Mucosa of rectum (tissue), 2 donors: ENCODE measurements at regions not wholly inside any gene's neighbourhood (a gene's known extent, or its start where the extent isn't known, plus 50 kb on each side); places are given as distances from the start of the nearest gene placed in this dataset.
"Not testable (repeated sequence)": the region's sequence is repeated elsewhere in the genome, so short reads cannot be mapped to it uniquely, and the experiment has no call there.

Experiments used
- H3K27ac ChIP-seq, 2 donors: one replicate each; pipeline ENCODE4 v1.7.0; 2013; ENCODE audit warnings: inconsistent platforms in 2 of 2, low read depth in 2 of 2, low read length in 2 of 2
- H3K27me3 ChIP-seq, 2 donors: one replicate each; pipeline ENCODE4 v1.7.0; 2013; ENCODE audit warnings: low read length in 2 of 2; ENCODE audit not compliant: control insufficient read depth in 2 of 2, insufficient read depth in 2 of 2
- H3K36me3 ChIP-seq, 2 donors: one replicate each; pipeline ENCODE4 v1.7.0; 2013; ENCODE audit warnings: low read length in 2 of 2; ENCODE audit not compliant: control insufficient read depth in 2 of 2, insufficient read depth in 2 of 2
- H3K4me1 ChIP-seq, 2 donors: one replicate each; pipeline ENCODE4 v1.7.0; 2013; ENCODE audit warnings: low read length in 2 of 2, mild to moderate bottlenecking in 1 of 2; ENCODE audit not compliant: control insufficient read depth in 2 of 2, insufficient read depth in 2 of 2
- H3K4me3 ChIP-seq, 2 donors: one replicate each; pipeline ENCODE4 v1.7.0; 2013; ENCODE audit warnings: low read length in 2 of 2
- H3K9ac ChIP-seq, 2 donors: one replicate each; pipeline ENCODE4 v1.7.0; 2013; ENCODE audit warnings: low read length in 2 of 2, low read depth in 1 of 2, mild to moderate bottlenecking in 1 of 2
- H3K9me3 ChIP-seq, 2 donors: one replicate each; pipeline ENCODE4 v1.7.0; 2013; ENCODE audit warnings: low read length in 2 of 2; ENCODE audit not compliant: control insufficient read depth in 2 of 2
- donor health status: healthy.
- donor health status: Normal muscosa, but diverticular disease.

DNA sequence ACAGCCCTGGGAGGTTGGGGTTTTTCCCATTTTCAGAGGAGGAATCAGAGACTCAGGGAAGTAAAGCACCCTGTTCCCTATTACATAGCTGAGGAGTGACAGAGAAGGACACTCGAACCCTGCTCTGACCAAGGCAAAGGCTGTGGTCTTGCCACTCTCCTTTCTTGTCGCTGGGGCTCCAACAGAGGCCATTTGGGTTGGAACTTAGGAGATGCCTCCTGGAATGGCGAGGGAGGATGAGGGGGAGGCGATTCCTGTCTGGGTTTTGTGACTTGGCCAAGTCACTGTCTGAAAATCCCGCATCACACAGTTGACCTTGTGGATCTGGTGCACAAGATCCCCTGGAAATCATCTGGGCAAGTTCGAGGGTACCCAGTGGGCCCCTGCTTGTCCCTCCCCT lies 64.0 kb upstream of the HAND1 start:
- Histone ChIP-seq H3K36me3 (no peaks in the 10 kb centered on the region), H3K4me3 (no peak overlapping the region), H3K4me1 (no peaks in the 10 kb centered on the region), H3K27ac (no peak overlapping the region), H3K9ac (no peak overlapping the region), H3K9me3 (no peaks in the 10 kb centered on the region), H3K27me3 (peaks cover 2% of the 10 kb centered on the region in 2 donors)

GRCh38 chr5:154541553-154541952 lies 63.5 kb upstream of the HAND1 start:
- H3K4me1 ChIP-seq = no peaks in the 10 kb centered on the region
- no peak overlapping the region for H3K27ac ChIP-seq
- H3K4me3 ChIP-seq = no peak overlapping the region
- no peak overlapping the region for H3K9ac ChIP-seq
- no peaks in the 10 kb centered on the region for H3K36me3 ChIP-seq
- no peaks in the 10 kb centered on the region for H3K9me3 ChIP-seq
- H3K27me3 ChIP-seq = peaks cover 2% of the 10 kb centered on the region in 2 donors

DNA sequence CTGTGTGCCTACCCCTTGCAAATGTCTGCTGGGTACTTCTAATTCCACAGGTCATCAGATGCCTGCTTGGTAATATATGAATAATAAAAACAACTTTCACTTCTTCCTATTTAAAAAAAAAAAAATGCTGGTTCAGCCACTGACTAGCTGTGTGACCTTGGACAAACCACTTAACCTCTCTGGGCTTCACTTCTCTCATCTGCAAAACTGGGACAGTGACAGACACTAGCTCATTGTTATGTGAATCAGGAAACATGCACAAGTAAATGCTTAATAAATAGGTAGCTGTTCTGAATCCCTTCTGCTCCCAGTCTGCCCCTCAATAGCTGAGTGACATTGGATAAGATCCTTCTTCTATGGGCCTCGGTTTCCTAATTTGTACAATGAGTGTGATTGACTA lies 62.6 kb upstream of the HAND1 start:
- Histone ChIP-seq H3K4me1 (no peaks in the 10 kb centered on the region), H3K27ac (no peak overlapping the region), H3K27me3 (peaks cover 2% of the 10 kb centered on the region in 2 donors), H3K4me3 (no peak overlapping the region), H3K9ac (no peak overlapping the region), H3K9me3 (no peaks in the 10 kb centered on the region), H3K36me3 (no peaks in the 10 kb centered on the region)

- Histone ChIP-seq H3K27me3 (peaks cover 2 to 7% of the 10 kb centered on the region in 2 donors), H3K9ac (no peak overlapping the region), H3K9me3 (no peaks in the 10 kb centered on the region), H3K36me3 (no peaks in the 10 kb centered on the region), H3K4me1 (no peaks in the 10 kb centered on the region), H3K4me3 (no peak overlapping the region), H3K27ac (no peak overlapping the region)
Measured at GRCh38 chr5:154538492-154538891, 60.5 kb upstream of the HAND1 start.

DNA sequence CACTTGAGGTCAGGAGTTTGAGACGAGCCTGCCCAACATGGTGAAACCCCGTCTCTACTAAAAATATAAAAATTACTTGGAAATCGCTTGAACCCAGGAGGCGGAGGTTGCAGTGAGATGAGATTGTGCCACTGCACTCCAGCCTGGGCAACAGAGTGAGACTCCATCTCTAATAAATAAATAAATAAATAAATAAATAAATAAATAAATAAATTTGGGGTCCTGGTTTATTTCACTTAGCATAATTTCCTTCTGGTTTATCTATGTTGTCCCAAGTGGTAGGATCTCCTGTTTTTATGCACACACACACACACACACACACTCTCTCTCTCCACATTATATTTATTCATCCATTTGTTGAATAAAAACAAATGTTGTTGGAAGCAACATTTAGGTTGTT lies 58.4 kb upstream of the HAND1 start:
- H3K36me3 ChIP-seq, H3K27me3 ChIP-seq, H3K9me3 ChIP-seq, H3K9ac ChIP-seq, H3K4me3 ChIP-seq, H3K27ac ChIP-seq, H3K4me1 ChIP-seq: not testable (repeated sequence)

DNA sequence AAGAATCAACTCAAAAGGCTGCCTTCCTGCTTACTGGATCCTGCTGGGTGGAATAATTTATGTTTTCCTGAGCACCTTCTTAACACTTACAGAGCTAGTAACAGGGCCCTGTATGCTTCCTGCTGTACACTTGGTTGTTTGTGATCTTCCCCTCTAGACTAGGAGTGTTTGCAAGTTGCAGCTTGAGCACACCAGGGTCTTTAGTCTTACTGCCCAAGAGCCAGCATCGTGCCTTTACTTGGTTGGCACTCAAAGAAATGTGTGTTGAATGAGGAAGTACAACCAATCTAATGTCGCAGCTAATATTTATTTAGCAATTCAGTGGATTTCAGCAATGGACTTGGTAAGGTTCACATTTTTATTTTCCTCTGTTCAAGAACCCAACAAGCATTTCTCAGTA lies 57.5 kb upstream of the HAND1 start:
- peaks cover 0 to 5% of the 10 kb centered on the region in 2 donors for H3K27me3 ChIP-seq

DNA sequence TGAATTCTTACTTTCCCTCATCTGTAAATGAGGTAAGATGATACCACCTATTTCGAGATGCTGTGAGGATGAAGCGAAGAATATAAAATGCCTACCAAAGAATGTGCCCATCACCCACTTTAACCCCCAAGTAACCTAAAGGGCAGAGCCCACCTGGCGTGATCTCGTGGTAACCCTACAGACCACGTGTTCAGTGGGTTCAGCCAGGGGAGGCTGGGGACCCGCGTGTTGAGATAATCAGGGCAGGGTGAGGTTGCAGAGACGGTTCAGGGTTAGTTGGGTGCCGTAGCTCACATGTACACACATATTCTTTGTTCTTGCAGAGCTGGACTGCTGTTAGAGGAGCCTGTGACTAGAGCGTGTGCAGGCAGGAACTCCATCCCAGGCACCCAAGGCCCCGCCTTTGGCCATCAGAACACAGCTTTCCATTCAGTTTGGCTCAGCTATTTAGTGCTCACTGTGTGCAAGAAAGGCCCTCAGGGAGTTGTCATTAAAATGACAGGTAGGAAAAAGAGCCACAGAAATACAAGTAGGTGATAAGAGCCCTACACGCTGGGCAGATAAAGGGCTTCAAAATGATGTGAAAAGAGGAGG lies 56.5 kb upstream of the HAND1 start:
- H3K9me3 ChIP-seq = no peaks in the 10 kb centered on the region
- no peak overlapping the region for H3K4me3 ChIP-seq
- H3K27me3 ChIP-seq = peaks cover 0 to 5% of the 10 kb centered on the region in 2 donors
- H3K27ac ChIP-seq = no peak overlapping the region
- no peak overlapping the region for H3K9ac ChIP-seq
- no peaks in the 10 kb centered on the region for H3K36me3 ChIP-seq
- no peaks in the 10 kb centered on the region for H3K4me1 ChIP-seq

More for the DNA sequence above, 57.5 kb upstream of the HAND1 start:
- H3K4me1 ChIP-seq = no peaks in the 10 kb centered on the region
- H3K9me3 ChIP-seq = no peaks in the 10 kb centered on the region
- H3K4me3 ChIP-seq = no peak overlapping the region
- H3K9ac ChIP-seq = no peak overlapping the region
- H3K27ac ChIP-seq = no peak overlapping the region
- H3K36me3 ChIP-seq = no peaks in the 10 kb centered on the region

DNA sequence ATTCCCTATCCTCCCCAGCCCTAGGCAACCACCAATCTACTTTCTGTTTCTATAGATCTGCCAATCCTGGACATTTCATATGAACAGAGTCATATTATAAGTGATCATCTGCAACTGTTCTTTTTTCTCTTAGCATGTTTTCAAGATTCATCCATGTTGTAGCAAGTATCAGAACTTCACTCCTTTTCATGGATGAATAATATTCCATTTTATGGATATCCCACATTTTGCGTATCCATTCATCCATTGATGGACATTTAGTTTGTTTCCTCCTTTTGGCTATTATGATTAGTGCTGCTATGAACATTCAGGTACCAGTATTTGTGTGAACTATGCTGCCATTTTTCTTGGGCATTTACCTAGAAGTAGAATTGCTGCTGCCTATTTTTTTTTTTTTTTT lies 51.3 kb upstream of the HAND1 start:
- no peaks in the 10 kb centered on the region for H3K9me3 ChIP-seq
- no peaks in the 10 kb centered on the region for H3K27me3 ChIP-seq
- H3K4me3 ChIP-seq = no peak overlapping the region
- H3K4me1 ChIP-seq = no peaks in the 10 kb centered on the region
- no peaks in the 10 kb centered on the region for H3K36me3 ChIP-seq
- no peak overlapping the region for H3K9ac ChIP-seq
- H3K27ac ChIP-seq = no peak overlapping the region

DNA sequence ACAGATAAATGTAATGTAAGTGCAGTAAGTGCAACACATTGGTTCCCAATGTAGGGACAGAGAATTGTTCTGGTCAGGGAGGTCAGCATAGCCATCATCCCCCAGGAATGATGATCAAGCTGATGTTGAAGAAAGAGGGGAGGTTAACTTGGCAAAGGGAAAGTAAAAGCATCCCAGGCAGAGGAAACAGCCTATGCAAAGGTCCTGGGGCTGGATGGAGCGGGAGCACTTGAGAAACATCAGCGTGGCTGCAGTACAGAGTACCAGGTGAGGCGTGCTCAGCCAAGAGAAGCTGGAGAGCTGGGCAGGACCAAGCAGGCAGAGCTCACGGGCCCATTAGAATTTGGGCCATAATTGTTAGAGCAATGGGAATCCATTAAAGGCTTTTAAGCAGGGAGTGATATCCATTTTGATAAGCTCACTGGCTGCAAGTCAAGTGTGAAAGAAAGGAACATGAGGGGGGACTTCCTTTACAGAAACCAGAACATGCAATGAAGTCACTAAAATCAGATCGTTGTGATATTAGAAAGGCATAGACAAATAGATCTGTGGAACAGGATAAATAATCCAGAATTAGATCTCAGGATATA lies 50.1 kb upstream of the HAND1 start:
- no peak overlapping the region for H3K9ac ChIP-seq
- H3K4me3 ChIP-seq = no peak overlapping the region
- no peak overlapping the region for H3K27ac ChIP-seq
- no peaks in the 10 kb centered on the region for H3K9me3 ChIP-seq
- H3K4me1 ChIP-seq = no peaks in the 10 kb centered on the region
- no peaks in the 10 kb centered on the region for H3K27me3 ChIP-seq
- H3K36me3 ChIP-seq = no peaks in the 10 kb centered on the region
